ENCODE measurements at regions not wholly inside any gene's neighbourhood (a gene's known extent, or its start where the extent isn't known, plus 50 kb on each side); places are given as distances from the start of the nearest gene placed in this dataset.
A peak's percentile ranks its signal among the peaks of the same experiment; 100 is the strongest.
"Not testable (repeated sequence)": the region's sequence is repeated elsewhere in the genome, so short reads cannot be mapped to it uniquely, and the experiment has no call there.

GRCh38 chr3:195994343-195994742 lies 86.0 kb upstream of the TNK2 start:
- TF ChIP-seq RAD21 (IDR thresholded peaks at IDR 0.05; ENCODE audit: low read length) (peak; percentile 37), CTCF (IDR thresholded peaks at IDR 0.05) (peak; percentile 48)
- TF ChIP-seq TEAD4 (IDR thresholded peaks at IDR 0.05; ENCODE audit: borderline replicate concordance, insufficient read depth) = not testable (repeated sequence)

All from SK-N-SH (cell line).